ENCODE measurements at regions not wholly inside any gene's neighbourhood (a gene's known extent, or its start where the extent isn't known, plus 50 kb on each side); places are given as distances from the start of the nearest gene placed in this dataset.

GRCh38 chr2:217271813-217272212, 411.9 kb upstream of the TNP1 start:
- TF ChIP-seq CTCF (conservative IDR thresholded peaks at IDR 0.05; ENCODE audit: low read depth in 2 of 2) (no peak), CREB1 (CRISPR knock-in tag; IDR thresholded peaks at IDR 0.05; ENCODE audit: low read depth) (no peak), EZH2phosphoT487 (IDR thresholded peaks at IDR 0.05; ENCODE audit: unreplicated experiment) (no peak), EZH2 (IDR thresholded peaks at IDR 0.05; ENCODE audit: low read depth, unreplicated experiment) (no peak), POLR2AphosphoS5 (IDR thresholded peaks at IDR 0.05; ENCODE audit: low read depth) (no peak), REST (IDR thresholded peaks at IDR 0.05; ENCODE audit: unreplicated experiment) (no peak), JUNB (IDR thresholded peaks at IDR 0.05; ENCODE audit: unreplicated experiment) (no peak), ZNF114 (CRISPR knock-in tag; IDR thresholded peaks at IDR 0.05) (no peak)
- TF ChIP-seq, protein P1, sequence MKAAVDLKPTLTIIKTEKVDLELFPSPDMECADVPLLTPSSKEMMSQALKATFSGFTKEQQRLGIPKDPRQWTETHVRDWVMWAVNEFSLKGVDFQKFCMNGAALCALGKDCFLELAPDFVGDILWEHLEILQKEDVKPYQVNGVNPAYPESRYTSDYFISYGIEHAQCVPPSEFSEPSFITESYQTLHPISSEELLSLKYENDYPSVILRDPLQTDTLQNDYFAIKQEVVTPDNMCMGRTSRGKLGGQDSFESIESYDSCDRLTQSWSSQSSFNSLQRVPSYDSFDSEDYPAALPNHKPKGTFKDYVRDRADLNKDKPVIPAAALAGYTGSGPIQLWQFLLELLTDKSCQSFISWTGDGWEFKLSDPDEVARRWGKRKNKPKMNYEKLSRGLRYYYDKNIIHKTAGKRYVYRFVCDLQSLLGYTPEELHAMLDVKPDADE (IDR thresholded peaks at IDR 0.05): no peak
